ENCODE measurements at regions not wholly inside any gene's neighbourhood (a gene's known extent, or its start where the extent isn't known, plus 50 kb on each side); places are given as distances from the start of the nearest gene placed in this dataset.

DNA sequence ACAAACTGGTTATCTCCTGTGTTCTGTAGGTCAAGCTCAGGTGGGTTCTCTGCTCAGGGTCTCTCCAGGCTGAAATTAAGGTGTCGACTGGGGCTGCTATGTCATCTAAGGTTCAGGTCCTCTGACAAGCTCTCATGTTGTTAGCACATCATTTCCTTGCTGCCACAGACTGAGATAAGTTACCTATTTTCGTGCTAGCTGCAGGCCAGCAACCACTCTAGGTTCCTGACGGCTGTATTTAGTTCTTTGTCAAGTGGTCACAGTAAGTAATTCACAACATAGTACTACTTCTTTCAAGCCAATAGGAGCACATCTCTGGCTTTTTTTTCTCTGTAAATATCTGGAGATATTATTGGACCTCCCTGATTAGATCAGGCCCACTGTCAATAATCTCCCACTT, 169.3 kb upstream of the CAND1 start:
- TF ChIP-seq POLR2A (IDR thresholded peaks at IDR 0.05) (no peak), EP300 (IDR thresholded peaks at IDR 0.05) (no peak)
- TF ChIP-seq, protein P1, sequence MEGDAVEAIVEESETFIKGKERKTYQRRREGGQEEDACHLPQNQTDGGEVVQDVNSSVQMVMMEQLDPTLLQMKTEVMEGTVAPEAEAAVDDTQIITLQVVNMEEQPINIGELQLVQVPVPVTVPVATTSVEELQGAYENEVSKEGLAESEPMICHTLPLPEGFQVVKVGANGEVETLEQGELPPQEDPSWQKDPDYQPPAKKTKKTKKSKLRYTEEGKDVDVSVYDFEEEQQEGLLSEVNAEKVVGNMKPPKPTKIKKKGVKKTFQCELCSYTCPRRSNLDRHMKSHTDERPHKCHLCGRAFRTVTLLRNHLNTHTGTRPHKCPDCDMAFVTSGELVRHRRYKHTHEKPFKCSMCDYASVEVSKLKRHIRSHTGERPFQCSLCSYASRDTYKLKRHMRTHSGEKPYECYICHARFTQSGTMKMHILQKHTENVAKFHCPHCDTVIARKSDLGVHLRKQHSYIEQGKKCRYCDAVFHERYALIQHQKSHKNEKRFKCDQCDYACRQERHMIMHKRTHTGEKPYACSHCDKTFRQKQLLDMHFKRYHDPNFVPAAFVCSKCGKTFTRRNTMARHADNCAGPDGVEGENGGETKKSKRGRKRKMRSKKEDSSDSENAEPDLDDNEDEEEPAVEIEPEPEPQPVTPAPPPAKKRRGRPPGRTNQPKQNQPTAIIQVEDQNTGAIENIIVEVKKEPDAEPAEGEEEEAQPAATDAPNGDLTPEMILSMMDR (IDR thresholded peaks at IDR 0.05) = no peak

All from tibial nerve (tissue), 4 donors.